Panc1 (cell line): ENCODE measurements at regions not wholly inside any gene's neighbourhood (a gene's known extent, or its start where the extent isn't known, plus 50 kb on each side); places are given as distances from the start of the nearest gene placed in this dataset.

Source experiments
- POLR2AphosphoS5 ChIP-seq: IDR thresholded peaks from 2 replicates; pipeline ENCODE4 v1.6.1; 2012; ENCODE audit warnings: mild to moderate bottlenecking, low read depth, low read length, moderate library complexity
- TF ChIP-seq, protein P1 (sequence below): fragments of 450-650 bp; IDR thresholded peaks from 2 replicates; pipeline ENCODE4 v1.5.1; 2017; ENCODE audit warnings: mild to moderate bottlenecking

DNA sequence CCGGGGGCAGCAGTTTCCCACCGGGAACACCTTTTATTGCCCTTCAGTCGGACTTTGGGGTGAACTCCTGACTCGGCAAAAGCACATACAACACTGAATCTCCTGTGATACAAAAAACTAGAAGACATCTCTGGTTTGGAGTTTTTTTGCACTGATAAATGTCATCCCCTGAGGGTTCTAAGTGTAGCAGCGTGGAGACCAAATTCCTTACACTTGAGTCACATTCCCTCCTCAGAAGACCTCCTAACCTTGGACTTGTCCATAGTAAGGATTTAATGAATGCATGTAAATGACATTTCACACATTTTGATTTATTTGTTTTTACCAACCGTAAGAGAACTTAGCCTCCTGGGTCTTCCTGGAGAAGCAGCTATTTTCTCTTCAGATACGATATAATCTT is 54.0 kb upstream of the GPR45 start:
- TF ChIP-seq, protein P1, sequence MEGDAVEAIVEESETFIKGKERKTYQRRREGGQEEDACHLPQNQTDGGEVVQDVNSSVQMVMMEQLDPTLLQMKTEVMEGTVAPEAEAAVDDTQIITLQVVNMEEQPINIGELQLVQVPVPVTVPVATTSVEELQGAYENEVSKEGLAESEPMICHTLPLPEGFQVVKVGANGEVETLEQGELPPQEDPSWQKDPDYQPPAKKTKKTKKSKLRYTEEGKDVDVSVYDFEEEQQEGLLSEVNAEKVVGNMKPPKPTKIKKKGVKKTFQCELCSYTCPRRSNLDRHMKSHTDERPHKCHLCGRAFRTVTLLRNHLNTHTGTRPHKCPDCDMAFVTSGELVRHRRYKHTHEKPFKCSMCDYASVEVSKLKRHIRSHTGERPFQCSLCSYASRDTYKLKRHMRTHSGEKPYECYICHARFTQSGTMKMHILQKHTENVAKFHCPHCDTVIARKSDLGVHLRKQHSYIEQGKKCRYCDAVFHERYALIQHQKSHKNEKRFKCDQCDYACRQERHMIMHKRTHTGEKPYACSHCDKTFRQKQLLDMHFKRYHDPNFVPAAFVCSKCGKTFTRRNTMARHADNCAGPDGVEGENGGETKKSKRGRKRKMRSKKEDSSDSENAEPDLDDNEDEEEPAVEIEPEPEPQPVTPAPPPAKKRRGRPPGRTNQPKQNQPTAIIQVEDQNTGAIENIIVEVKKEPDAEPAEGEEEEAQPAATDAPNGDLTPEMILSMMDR, result no peak
- no peak for TF ChIP-seq POLR2AphosphoS5
